Stimulated activated CD4-positive, alpha-beta T cell treated with anti-CD3 and anti-CD28 coated beads, TNF-alpha, amount 100 ng/mL, for 4 hours (primary cell): ENCODE measurements at regions not wholly inside any gene's neighbourhood (a gene's known extent, or its start where the extent isn't known, plus 50 kb on each side); places are given as distances from the start of the nearest gene placed in this dataset.
"Not testable (repeated sequence)": the region's sequence is repeated elsewhere in the genome, so short reads cannot be mapped to it uniquely, and the experiment has no call there.

Experiments used
- DNase-seq, 3 experiments: peaks; one replicate each; pipeline ENCODE4 v3.0.0-alpha.2; 2020; ENCODE audit warnings: low read depth in 3 of 3

- not testable (repeated sequence) for DNase-seq
Observed at GRCh38 chr11:67940440-67940839, 63.5 kb downstream of the UNC93B1 start.

- DNase-seq, result not testable (repeated sequence)
Observed at GRCh38 chr11:67938964-67939363, 64.9 kb downstream of the UNC93B1 start.

DNA sequence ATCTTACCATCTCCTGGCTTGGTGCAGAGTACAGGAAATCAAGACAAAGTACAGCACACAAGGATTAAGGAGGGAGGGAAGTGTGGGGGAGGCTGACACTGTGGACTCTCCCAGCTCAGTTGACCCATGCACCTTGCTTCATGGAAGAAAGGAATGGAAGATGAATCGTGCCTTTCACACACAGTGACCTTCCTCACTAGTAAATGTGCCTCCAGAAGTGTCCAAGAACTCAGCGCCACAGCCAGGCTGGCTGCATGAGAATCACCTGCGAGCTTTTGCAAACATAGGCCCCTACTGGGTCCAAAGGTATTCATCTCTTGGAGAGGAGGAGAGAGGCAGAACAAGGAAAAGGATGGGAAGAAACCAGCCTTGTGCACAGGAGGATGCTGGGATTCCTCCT lies 65.5 kb downstream of the UNC93B1 start:
- DNase-seq, result not testable (repeated sequence)

DNA sequence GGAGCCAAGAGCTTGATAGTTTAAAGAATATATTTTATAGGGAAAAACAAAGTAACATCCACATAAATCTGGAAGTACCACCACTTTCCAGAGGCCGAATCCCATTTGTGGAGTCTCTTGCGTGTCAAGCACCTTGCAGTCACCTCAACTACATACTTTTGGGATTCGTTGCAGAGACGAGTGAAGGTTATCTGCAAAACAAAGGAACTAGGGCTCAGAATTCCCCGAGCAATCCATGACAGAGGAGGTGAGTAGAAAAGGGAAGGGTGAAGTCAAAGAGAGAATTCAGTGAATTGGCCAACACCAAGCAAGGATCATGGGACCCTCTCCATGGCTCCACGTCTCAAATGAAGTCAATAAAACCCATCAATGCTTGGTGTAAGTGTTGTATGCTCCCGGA lies 80.3 kb downstream of the UNC93B1 start:
- not testable (repeated sequence) for DNase-seq

- not testable (repeated sequence) for DNase-seq
Observed at GRCh38 chr11:67920546-67920945, 83.4 kb downstream of the UNC93B1 start.

DNA sequence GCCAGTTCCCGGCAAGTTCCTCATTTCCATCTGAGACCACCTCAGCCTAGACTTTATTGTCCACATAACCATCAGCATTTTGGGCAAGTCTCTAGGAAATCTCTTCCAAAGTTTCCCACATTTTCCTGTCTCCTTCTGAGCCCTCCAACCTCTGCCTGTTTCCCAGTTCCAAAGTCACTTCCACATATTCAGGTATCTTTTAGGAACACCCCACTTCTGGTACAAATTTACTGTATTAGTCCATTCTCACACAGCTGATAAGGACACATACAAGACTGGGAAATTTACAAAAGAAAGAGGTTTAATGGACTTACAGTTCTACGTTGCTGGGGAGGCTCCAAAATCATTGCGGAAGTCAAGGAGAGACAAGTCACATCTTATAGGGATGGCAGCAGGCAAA lies 91.7 kb downstream of the UNC93B1 start:
- DNase-seq, result not testable (repeated sequence)

GRCh38 chr11:67911211-67911610 lies 92.7 kb downstream of the UNC93B1 start:
- DNase-seq, result not testable (repeated sequence)

- not testable (repeated sequence) for DNase-seq
Observed at GRCh38 chr11:67910803-67911202, 93.1 kb downstream of the UNC93B1 start.

- DNase-seq, result not testable (repeated sequence)
Observed at GRCh38 chr11:67906969-67907368, 96.9 kb downstream of the UNC93B1 start.

- DNase-seq, result not testable (repeated sequence)
Observed at GRCh38 chr11:67899462-67899861, 104.4 kb downstream of the UNC93B1 start.

- DNase-seq, result not testable (repeated sequence)
Observed at GRCh38 chr11:67893487-67893886, 110.4 kb downstream of the UNC93B1 start.

GRCh38 chr11:67889646-67890045 lies 114.3 kb downstream of the UNC93B1 start:
- DNase-seq, result not testable (repeated sequence)

DNA sequence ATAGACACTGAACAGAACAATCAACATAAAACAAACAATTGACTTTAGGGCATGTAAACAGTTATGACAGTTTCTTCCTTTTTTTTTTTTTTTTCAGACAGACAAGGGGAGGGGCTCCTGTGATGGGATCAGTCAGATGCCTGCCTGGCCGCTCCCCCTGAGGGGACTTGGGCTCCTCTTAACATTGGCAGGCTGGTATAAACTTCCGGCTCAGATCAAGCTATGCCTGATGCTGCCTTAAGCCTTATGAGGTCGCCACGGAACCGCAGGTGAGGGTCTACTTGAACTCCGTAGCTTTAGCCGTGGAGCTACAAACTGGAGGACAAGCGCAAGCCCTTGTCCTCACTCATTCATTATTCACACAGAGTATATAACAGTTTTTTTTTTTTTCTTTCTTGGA lies 115.8 kb downstream of the UNC93B1 start:
- DNase-seq, result not testable (repeated sequence)

- not testable (repeated sequence) for DNase-seq
Observed at GRCh38 chr11:67886672-67887071, 117.2 kb downstream of the UNC93B1 start.

GRCh38 chr11:67886207-67886606 lies 117.7 kb downstream of the UNC93B1 start:
- not testable (repeated sequence) for DNase-seq

- not testable (repeated sequence) for DNase-seq
Observed at GRCh38 chr11:67885574-67885973, 118.3 kb downstream of the UNC93B1 start.

GRCh38 chr11:67884761-67885558 lies 118.9 kb downstream of the UNC93B1 start:
- peak in 1 of 3 experiments; percentile 11 for DNase-seq

DNA sequence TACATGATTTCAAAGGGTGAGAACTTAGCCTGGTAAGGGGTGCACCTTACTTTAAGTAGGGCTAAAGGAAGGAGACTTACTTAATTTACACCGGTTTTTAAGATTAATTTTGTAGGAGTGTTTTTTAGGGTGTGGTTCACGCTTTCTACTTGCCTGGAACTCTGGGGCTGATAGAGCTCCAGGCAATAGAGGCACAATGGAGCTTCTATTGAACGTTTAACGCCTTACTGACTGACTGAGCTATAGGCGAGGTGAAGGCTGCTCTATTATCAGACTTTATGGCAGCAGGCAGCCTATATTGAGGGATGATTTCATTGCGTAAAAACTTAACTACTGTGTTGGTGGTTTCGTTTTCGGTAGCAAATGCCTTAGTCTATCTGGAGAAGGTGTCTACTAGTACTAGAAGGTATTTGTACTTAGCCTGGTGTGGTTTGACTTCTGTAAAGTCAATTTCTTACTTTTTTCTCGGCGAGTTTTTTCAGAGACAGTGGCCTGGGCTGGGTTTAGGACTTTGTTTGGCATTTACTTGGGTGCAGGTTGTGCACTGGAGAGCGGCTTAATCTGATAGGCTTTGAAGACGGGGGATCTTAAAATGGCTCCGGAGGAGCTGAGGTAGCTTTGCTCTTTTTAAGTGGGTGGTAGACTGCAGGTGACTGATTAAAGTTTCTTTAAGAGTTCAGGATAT lies 119.7 kb downstream of the UNC93B1 start:
- DNase-seq, result not testable (repeated sequence)

DNA sequence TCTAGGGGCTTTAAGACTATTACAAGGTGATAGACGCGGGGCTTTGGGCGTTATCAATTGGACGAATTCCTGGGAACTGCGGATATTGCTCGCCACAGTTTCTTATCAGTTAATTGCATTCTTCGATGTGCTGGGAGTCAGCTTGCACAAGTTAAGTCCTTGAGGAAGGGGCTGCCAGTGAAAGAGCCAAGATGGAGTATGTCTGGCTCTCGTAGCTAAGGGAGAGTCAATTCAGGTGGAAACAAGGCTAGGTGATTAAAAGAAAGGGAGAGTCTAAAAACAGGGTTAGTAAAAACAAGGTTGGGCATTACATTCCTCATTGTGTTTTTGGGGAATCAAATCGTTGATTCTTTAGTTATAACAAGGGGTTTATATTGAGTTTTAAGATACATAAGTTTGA lies 121.6 kb downstream of the UNC93B1 start:
- not testable (repeated sequence) for DNase-seq

- DNase-seq, result not testable (repeated sequence)
Observed at GRCh38 chr11:67881836-67882235, 122.1 kb downstream of the UNC93B1 start.

GRCh38 chr11:67880594-67881196 lies 123.2 kb downstream of the UNC93B1 start:
- not testable (repeated sequence) for DNase-seq

GRCh38 chr11:67878666-67879065 lies 125.2 kb downstream of the UNC93B1 start:
- not testable (repeated sequence) for DNase-seq
